ENCODE measurements at regions not wholly inside any gene's neighbourhood (a gene's known extent, or its start where the extent isn't known, plus 50 kb on each side); places are given as distances from the start of the nearest gene placed in this dataset.
"Not testable (repeated sequence)": the region's sequence is repeated elsewhere in the genome, so short reads cannot be mapped to it uniquely, and the experiment has no call there.

DNA sequence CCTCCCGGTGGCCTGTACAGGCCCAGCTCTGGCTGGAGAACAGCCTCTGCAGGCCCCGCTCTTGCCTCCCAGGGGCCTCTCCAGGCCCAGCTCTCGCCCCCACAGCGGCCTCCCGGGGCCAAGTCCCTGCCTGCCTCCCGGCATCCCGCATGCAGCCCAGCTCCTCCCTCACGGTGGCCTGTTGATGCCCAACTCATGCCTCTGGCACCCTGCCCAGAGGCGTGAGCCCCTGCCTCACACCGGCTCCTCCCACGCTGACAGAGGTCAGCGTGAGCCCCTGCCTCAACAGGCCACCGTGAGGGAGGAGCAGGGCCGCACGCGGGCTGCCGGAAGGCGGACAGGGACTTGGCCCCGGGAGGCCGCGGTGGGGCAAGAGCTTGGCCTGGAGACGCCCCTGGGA is 157.0 kb upstream of the CDK13 start:
- H3K27ac ChIP-seq; H3K4me3 ChIP-seq; H3K9me3 ChIP-seq; H3K4me1 ChIP-seq; H3K27me3 ChIP-seq; DNase-seq (ENCODE audit: extremely low spot score in 2 of 2); intact Hi-C loops (cut with DNase I): not testable (repeated sequence)
- peaks cover 0 to 26% of the 10 kb centered on the region in 2 donors for H3K36me3 ChIP-seq

DNA sequence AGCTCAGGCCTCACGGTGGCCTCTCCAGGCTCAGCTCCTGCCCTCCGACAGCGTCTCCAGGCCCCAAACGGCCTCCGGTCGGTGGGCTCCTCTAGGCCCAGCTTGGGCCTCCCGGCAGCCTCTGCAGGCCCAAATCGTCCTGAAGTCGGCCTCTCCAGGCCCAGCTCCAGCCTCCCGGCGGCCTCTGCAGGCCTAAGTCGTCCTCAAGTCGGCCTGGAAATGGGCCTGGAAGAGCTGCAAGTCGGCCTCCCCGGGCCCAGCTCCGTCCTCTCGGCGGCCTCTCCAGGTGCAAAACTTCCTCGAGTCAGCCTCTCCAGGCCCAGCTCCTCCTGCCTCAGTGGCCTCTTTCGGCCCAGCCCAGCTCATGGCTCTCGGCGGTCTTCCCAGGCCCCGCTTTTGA is 156.2 kb upstream of the CDK13 start:
- H3K27ac ChIP-seq; H3K4me3 ChIP-seq; intact Hi-C loops (cut with DNase I); H3K4me1 ChIP-seq; H3K9me3 ChIP-seq; H3K27me3 ChIP-seq; DNase-seq (ENCODE audit: extremely low spot score in 2 of 2): not testable (repeated sequence)
- peaks cover 0 to 26% of the 10 kb centered on the region in 2 donors for H3K36me3 ChIP-seq

DNA sequence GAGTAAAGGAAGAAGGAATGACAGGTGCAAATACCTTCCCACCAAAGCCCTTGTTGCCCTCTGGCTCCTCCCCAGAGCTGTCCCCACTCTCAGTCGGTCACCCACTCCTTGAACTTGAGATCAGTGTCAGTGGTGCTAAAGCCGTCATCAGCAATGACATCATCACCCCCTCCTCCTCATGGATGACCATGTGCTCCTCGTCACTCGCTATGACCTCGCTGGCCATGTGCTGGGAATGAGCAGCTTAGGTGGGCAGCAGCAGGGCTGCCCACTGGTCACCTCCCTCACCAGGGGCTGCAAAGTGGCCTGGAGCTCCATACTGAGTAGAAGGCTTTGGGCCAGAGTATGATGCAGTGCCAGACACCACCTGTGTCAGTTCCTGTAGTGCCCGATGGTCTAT is 153.1 kb upstream of the CDK13 start:
- H3K4me1 ChIP-seq; H3K27ac ChIP-seq; intact Hi-C loops (cut with DNase I); H3K27me3 ChIP-seq; DNase-seq (ENCODE audit: extremely low spot score in 2 of 2); H3K9me3 ChIP-seq; H3K4me3 ChIP-seq: not testable (repeated sequence)
- H3K36me3 ChIP-seq: peaks cover 0 to 14% of the 10 kb centered on the region in 2 donors

DNA sequence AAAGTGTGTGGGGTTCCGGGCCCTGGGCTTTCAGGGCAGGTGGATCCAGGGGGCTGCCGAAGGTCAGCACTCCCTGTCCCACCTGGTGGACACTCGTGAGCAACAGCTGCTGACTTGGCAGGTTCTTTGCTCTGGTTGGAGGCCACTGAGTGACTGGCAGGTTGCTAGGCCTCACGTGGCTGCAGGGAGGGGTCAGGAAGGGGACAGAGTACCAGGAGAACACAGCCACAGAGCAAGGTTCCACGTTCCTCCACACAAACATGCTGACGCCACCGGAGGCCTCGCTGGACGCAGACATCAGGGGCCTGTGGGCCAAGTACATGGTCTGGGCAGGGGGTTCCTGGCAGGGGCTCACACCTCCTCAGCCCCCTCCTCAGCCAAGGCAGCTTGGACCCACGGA is 152.0 kb upstream of the CDK13 start:
- intact Hi-C loops (cut with DNase I): not testable (repeated sequence)

DNA sequence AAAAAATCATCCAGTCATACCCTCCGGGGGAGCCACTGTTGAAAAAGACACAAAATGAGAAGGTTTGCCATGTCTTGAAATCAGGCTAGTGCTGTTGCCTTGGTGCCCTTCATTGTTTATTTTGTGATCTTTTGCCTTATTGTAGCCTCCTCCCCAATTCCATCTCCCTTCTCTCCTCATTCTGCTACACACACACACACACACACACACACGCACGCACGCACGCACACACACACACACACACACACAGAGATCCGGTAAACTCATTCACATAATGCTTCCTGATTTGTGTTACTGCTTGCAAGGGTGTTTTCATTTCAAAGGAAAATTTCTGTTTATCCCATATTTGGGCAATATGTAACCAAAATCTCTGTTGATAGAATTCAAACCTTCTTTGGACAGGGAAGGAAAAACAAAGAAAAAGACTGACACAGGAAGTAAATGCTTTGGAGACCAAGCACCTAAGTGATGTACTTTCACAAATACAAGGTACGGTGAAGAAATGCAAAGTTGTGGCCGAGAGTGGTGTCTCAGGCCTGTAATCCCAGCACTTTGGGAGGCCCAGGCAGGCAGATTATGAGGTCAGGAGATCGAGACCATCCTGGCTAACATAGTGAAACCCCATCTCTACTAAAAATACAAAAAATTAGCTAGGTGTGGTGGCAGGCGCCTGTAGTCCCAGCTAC is 141.1 kb upstream of the CDK13 start:
- Histone ChIP-seq H3K36me3 (no peaks in the 10 kb centered on the region), H3K9me3 (no peaks in the 10 kb centered on the region), H3K27ac (no peak overlapping the region), H3K4me1 (no peaks in the 10 kb centered on the region), H3K27me3 (no peaks in the 10 kb centered on the region), H3K4me3 (no peak overlapping the region)
- TF ChIP-seq POLR2AphosphoS5 (IDR thresholded peaks at IDR 0.05; ENCODE audit: insufficient read depth in 1 of 2, low read depth in 1 of 2) (no peak), POLR2A (IDR thresholded peaks at IDR 0.05) (no peak)
- TF ChIP-seq, protein P1, sequence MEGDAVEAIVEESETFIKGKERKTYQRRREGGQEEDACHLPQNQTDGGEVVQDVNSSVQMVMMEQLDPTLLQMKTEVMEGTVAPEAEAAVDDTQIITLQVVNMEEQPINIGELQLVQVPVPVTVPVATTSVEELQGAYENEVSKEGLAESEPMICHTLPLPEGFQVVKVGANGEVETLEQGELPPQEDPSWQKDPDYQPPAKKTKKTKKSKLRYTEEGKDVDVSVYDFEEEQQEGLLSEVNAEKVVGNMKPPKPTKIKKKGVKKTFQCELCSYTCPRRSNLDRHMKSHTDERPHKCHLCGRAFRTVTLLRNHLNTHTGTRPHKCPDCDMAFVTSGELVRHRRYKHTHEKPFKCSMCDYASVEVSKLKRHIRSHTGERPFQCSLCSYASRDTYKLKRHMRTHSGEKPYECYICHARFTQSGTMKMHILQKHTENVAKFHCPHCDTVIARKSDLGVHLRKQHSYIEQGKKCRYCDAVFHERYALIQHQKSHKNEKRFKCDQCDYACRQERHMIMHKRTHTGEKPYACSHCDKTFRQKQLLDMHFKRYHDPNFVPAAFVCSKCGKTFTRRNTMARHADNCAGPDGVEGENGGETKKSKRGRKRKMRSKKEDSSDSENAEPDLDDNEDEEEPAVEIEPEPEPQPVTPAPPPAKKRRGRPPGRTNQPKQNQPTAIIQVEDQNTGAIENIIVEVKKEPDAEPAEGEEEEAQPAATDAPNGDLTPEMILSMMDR (IDR thresholded peaks at IDR 0.05): no peak
- intact Hi-C loops (cut with DNase I): no loop called here
- DNase-seq (ENCODE audit: extremely low spot score in 2 of 2): no peak

More for the DNA sequence above, 152.0 kb upstream of the CDK13 start:
- H3K4me3 ChIP-seq; H3K27ac ChIP-seq; H3K9me3 ChIP-seq; H3K4me1 ChIP-seq; H3K27me3 ChIP-seq; DNase-seq (ENCODE audit: extremely low spot score in 2 of 2): not testable (repeated sequence)
- H3K36me3 ChIP-seq: peaks cover 0 to 10% of the 10 kb centered on the region in 2 donors

DNA sequence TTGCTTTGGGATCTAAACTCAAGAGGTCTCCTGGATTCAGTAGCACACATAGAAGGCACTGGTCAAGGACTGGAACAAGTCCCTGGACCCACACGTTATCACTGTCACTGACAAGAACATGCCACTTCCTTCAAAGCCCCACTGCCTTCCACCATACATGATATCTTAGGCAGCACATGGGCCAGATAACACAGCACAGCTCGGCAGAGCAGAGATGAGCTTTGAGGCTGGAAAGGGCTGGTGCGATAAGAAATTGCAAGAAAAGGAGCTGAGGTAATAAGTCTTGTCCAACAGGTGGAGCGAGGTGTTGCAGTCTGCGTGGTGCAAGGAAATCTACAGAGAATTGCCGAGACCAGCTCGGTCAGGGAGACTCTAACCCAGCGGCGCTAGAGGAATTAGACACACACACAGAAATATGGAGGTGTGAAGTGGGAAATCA is 139.8 kb upstream of the CDK13 start:
- intact Hi-C loops (cut with DNase I): no loop called here
- TF ChIP-seq POLR2A (IDR thresholded peaks at IDR 0.05): no peak
- no peak for TF ChIP-seq POLR2AphosphoS5 (IDR thresholded peaks at IDR 0.05; ENCODE audit: insufficient read depth in 1 of 2, low read depth in 1 of 2)
- TF ChIP-seq, protein P1 (IDR thresholded peaks at IDR 0.05): no peak
- H3K36me3 ChIP-seq: no peaks in the 10 kb centered on the region
- no peaks in the 10 kb centered on the region for H3K4me1 ChIP-seq
- H3K4me3 ChIP-seq: no peak overlapping the region
- DNase-seq (ENCODE audit: extremely low spot score in 2 of 2): no peak
- no peaks in the 10 kb centered on the region for H3K9me3 ChIP-seq
- no peaks in the 10 kb centered on the region for H3K27me3 ChIP-seq
- H3K27ac ChIP-seq: no peak overlapping the region

DNA sequence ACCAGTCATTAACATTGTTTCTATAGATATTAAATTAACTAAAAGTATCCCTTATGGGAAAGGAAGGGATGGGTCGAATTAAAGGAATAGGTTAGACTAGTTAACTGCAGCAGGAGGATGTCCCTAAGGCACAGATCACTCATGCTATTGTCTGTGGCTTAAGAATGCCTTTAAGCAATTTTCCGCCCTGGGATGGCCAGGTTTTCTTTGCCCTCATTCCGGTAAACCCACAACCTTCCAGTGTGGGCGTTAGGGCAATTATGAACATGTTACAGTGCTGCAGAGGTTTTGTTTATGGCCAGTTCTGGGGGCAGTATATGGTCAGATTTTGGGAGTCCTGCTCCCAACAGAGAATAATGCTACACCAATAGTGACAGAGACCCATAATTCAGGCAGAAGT is 139.3 kb upstream of the CDK13 start:
- intact Hi-C loops (cut with DNase I): no loop called here
- TF ChIP-seq, protein P1 (IDR thresholded peaks at IDR 0.05): no peak
- no peak for TF ChIP-seq POLR2AphosphoS5 (IDR thresholded peaks at IDR 0.05; ENCODE audit: insufficient read depth in 1 of 2, low read depth in 1 of 2)
- no peak for TF ChIP-seq POLR2A (IDR thresholded peaks at IDR 0.05)
- Histone ChIP-seq H3K9me3 (no peaks in the 10 kb centered on the region), H3K27me3 (no peaks in the 10 kb centered on the region), H3K36me3 (no peaks in the 10 kb centered on the region), H3K27ac (no peak overlapping the region), H3K4me1 (no peaks in the 10 kb centered on the region), H3K4me3 (no peak overlapping the region)
- DNase-seq (ENCODE audit: extremely low spot score in 2 of 2): no peak

Data from vagina (tissue), 2 donors.